Stomach (tissue), 8 donors: ENCODE measurements at regions not wholly inside any gene's neighbourhood (a gene's known extent, or its start where the extent isn't known, plus 50 kb on each side); places are given as distances from the start of the nearest gene placed in this dataset.

Source experiments
- DNase-seq, 2 donors: peaks; one replicate each; pipeline versions ENCODE4 v3.0.0 to v3.0.0-alpha.2; 2013 to 2019
- H3K27ac ChIP-seq, 5 donors: fragments of 200-600 bp in 4 of 5; sonication (generic) in 4 of 5; one replicate each; pipeline ENCODE4 v1.5.1; 2013 to 2019; ENCODE audit warnings: mild to moderate bottlenecking in 1 of 5, moderate library complexity in 1 of 5
- H3K27me3 ChIP-seq, 3 donors: fragments of 200-600 bp; sonication (generic); one replicate each; pipeline ENCODE4 v1.5.1; 2017 to 2019; ENCODE audit warnings: mixed run types in 1 of 3
- H3K36me3 ChIP-seq, 4 donors: fragments of 200-600 bp; sonication (generic); 1 replicate in 3 of 4; 2 replicates in 1 of 4; pipeline ENCODE4 v1.5.1; 2016 to 2019
- H3K4me1 ChIP-seq, 4 donors: fragments of 200-600 bp; sonication (generic); one replicate each; pipeline ENCODE4 v1.5.1; 2016 to 2019
- H3K4me3 ChIP-seq, 4 donors: fragments of 200-600 bp; sonication (generic) in 3 of 4; one replicate each; pipeline ENCODE4 v1.5.1; 2016 to 2019; ENCODE audit warnings: mild to moderate bottlenecking in 1 of 4
- H3K9me3 ChIP-seq, 4 donors: fragments of 200-600 bp; sonication (generic); one replicate each; pipeline ENCODE4 v1.5.1; 2016 to 2019
- CTCF ChIP-seq, 7 experiments: fragments of 450-650 bp in 4 of 7; fragments of 200-600 bp in 3 of 7; sonication (generic) in 3 of 7; IDR thresholded peaks; one replicate each; pipeline ENCODE4 v1.5.1; 2016 to 2019; ENCODE audit warnings: antibody characterized with exemption in 7 of 7, control low read depth in 2 of 7, mild to moderate bottlenecking in 1 of 7
- EP300 ChIP-seq: sonication (generic); formaldehyde crosslinking; IDR thresholded peaks from one replicate; pipeline ENCODE4 v1.6.1; 2017; ENCODE audit warnings: antibody characterized with exemption
- POLR2A ChIP-seq, 4 donors: fragments of 450-650 bp; IDR thresholded peaks; one replicate each; pipeline ENCODE4 v1.6.1; 2016; ENCODE audit warnings: antibody characterized with exemption in 4 of 4, control low read depth in 2 of 4, mild to moderate bottlenecking in 1 of 4, moderate library complexity in 1 of 4
- POLR2AphosphoS5 ChIP-seq, 3 donors: sonication (generic); formaldehyde crosslinking; IDR thresholded peaks; one replicate each; pipeline ENCODE4 v1.6.1; 2016; ENCODE audit warnings: antibody characterized with exemption in 3 of 3
- WGBS, 5 donors: extraction: QIAGEN DNeasy Blood & Tissue Kit in 3 of 5; methylation state at CpG; one replicate each; pipeline versions ENCODE4 v1.1.5 to v1.1.7; 2013 to 2018; 5-methylcytosine and 5-hydroxymethylcytosine counted together
- intact Hi-C: fragments of 100-400 bp; cut with DNase I; formaldehyde crosslinking; loops from one replicate; pipeline ENCODE4 v1.15.1; 2023; ENCODE audit warnings: low total_unique reads
- donor health status: healthy with polysubstance abuse.
- donor health status: Bipolar disorder and iron deficiency.
- donor health status: healthy.

DNA sequence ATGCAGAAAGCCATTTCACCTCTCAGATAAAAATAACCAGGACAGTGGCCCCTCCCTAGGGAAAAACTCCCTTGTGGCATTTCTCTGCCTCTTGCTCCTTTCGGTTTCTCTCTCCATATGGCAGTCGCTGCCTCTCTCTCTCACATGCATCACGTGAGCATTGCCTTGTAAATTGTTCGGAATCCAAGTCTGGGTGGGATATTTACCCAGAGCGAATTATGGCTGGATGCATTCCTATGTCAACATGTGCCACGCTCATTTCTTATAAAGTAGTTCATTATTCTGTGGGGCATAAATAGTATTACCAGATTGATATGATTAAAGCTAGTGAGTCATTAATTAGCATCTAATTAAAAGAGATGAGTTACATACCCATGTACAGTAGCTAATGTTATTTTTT lies 392.9 kb downstream of the INSC start:
- H3K9me3 ChIP-seq: no peaks in the 10 kb centered on the region
- no peaks in the 10 kb centered on the region for H3K4me1 ChIP-seq
- TF ChIP-seq CTCF (IDR thresholded peaks at IDR 0.05): no peak
- no peak for TF ChIP-seq EP300
- peak in 2 of 3 donors; percentile 41 to 70 for TF ChIP-seq POLR2AphosphoS5 (IDR thresholded peaks at IDR 0.05)
- TF ChIP-seq POLR2A (IDR thresholded peaks at IDR 0.05): no peak
- H3K27me3 ChIP-seq: no peaks in the 10 kb centered on the region
- intact Hi-C loops: no loop called here
- peak overlapping the region in 1 of 4 donors; percentile 11 for H3K4me3 ChIP-seq
- H3K36me3 ChIP-seq: no peaks in the 10 kb centered on the region
- H3K27ac ChIP-seq: peak overlapping the region in 1 of 5 donors; percentile 52
- 26 to 40% (median 34%) methylated on average over 6 of the region's 6 CpGs for WGBS, 5 donors
- peak; percentile 49 to 70 for DNase-seq

GRCh38 chr11:15509082-15509481 lies 394.4 kb downstream of the INSC start:
- no peaks in the 10 kb centered on the region for H3K4me1 ChIP-seq
- H3K27ac ChIP-seq: no peak overlapping the region
- peaks cover 0 to 6% (median 0%) of the 10 kb centered on the region in 4 donors for H3K9me3 ChIP-seq
- H3K36me3 ChIP-seq: no peaks in the 10 kb centered on the region
- no peak overlapping the region for H3K4me3 ChIP-seq
- WGBS, 5 donors: 94 to 98% (median 96%) methylated on average over 2 of the region's 2 CpGs
- TF ChIP-seq CTCF (IDR thresholded peaks at IDR 0.05) (no peak), POLR2AphosphoS5 (IDR thresholded peaks at IDR 0.05) (no peak), EP300 (no peak), POLR2A (IDR thresholded peaks at IDR 0.05) (no peak)
- DNase-seq: no peak
- intact Hi-C loops: no loop called here
- H3K27me3 ChIP-seq: no peaks in the 10 kb centered on the region

GRCh38 chr11:15519124-15519791 lies 404.5 kb downstream of the INSC start:
- DNase-seq: no peak
- Histone ChIP-seq H3K4me3 (no peak overlapping the region), H3K27ac (no peak overlapping the region), H3K9me3 (peaks cover 0 to 23% (median 13%) of the 10 kb centered on the region in 4 donors), H3K36me3 (no peaks in the 10 kb centered on the region), H3K4me1 (no peaks in the 10 kb centered on the region), H3K27me3 (no peaks in the 10 kb centered on the region)
- intact Hi-C loops: no loop called here
- no peak for TF ChIP-seq CTCF (IDR thresholded peaks at IDR 0.05)
- WGBS, 5 donors: 73 to 80% (median 79%) methylated on average over 2 of the region's 2 CpGs

GRCh38 chr11:15519911-15520310 lies 405.2 kb downstream of the INSC start:
- H3K27me3 ChIP-seq: no peaks in the 10 kb centered on the region
- no peaks in the 10 kb centered on the region for H3K4me1 ChIP-seq
- H3K27ac ChIP-seq: no peak overlapping the region
- H3K36me3 ChIP-seq: no peaks in the 10 kb centered on the region
- DNase-seq: no peak
- no peak overlapping the region for H3K4me3 ChIP-seq
- peaks cover 0 to 17% (median 12%) of the 10 kb centered on the region in 4 donors for H3K9me3 ChIP-seq
- intact Hi-C loops: no loop called here
- WGBS, 5 donors: 59 to 73% (median 67%) methylated on average over 2 of the region's 2 CpGs
- TF ChIP-seq POLR2A (IDR thresholded peaks at IDR 0.05): no peak
- no peak for TF ChIP-seq POLR2AphosphoS5 (IDR thresholded peaks at IDR 0.05)
- TF ChIP-seq EP300: no peak
- no peak for TF ChIP-seq CTCF (IDR thresholded peaks at IDR 0.05)
